Stimulated activated memory B cell treated with anti-CD40 and anti-IgM and Interleukin-4, amounts not matched to agents 10 μg/mL and 1 μg/mL and 100 μg/mL, for 72 hours (primary cell): ENCODE measurements at regions not wholly inside any gene's neighbourhood (a gene's known extent, or its start where the extent isn't known, plus 50 kb on each side); places are given as distances from the start of the nearest gene placed in this dataset.

Experiments
- ATAC-seq: fragments of 150-1000 bp; cut with Tn5 transposase; 2 replicates; pipeline ENCODE4 v1.10.0; 2021
- H3K27ac Mint-ChIP-seq: one replicate; pipeline ENCODE4 v1.8.0; 2022; ENCODE audit warnings: mild to moderate bottlenecking, mixed read lengths
- H3K27me3 Mint-ChIP-seq: one replicate; pipeline ENCODE4 v1.8.0; 2022; ENCODE audit warnings: mixed read lengths
- H3K36me3 Mint-ChIP-seq: one replicate; pipeline ENCODE4 v1.8.0; 2022; ENCODE audit warnings: mixed read lengths
- H3K4me1 Mint-ChIP-seq: one replicate; pipeline ENCODE4 v1.8.0; 2022; ENCODE audit warnings: mixed read lengths
- H3K4me3 Mint-ChIP-seq: one replicate; pipeline ENCODE4 v1.8.0; 2022; ENCODE audit warnings: mild to moderate bottlenecking, moderate library complexity, mixed read lengths
- H3K9me3 Mint-ChIP-seq: one replicate; pipeline ENCODE4 v1.8.0; 2022; ENCODE audit warnings: mixed read lengths

DNA sequence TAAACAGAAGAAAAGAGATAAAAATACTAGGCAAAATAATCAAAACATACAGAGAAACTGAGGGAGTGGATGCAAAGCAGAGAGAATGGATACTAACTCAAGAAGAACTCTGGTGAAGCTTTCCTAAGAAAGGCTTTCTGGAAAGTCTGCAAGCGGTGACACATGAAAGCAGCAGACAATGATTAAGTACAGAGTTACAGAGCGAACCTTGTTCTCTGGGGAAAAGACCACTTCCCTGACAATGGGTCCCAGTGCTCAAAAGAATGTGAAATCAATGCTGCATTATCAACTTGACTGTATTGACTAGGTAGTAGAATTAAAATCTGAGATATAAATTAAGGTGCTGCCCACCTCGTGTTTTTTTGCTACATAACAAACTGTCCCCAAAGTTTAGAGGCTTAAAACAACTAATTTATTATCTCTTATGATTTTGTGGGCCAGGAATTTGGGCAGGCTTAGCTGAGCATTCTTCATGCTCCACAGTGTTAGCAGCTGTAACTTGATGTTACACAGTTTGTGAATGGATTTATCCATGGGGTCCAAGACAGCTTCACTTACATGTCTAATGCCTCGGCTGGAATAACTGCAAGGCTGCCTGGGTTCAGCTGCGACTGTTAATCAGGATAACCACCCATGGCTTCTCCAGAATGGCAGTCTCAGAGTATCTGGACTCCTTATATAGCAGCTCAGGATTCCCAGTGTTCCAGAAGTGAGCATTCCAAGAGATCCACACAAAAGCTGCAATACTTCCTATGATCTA lies 106.9 kb upstream of the INPP4B start:
- H3K27ac Mint-ChIP-seq, result no peak overlapping the region
- H3K27me3 Mint-ChIP-seq, result no peaks in the 10 kb centered on the region
- no peaks in the 10 kb centered on the region for H3K36me3 Mint-ChIP-seq
- no peak overlapping the region for H3K4me3 Mint-ChIP-seq
- peaks cover 5% of the 10 kb centered on the region for H3K9me3 Mint-ChIP-seq
- H3K4me1 Mint-ChIP-seq, result no peaks in the 10 kb centered on the region
- ATAC-seq, result no peak

DNA sequence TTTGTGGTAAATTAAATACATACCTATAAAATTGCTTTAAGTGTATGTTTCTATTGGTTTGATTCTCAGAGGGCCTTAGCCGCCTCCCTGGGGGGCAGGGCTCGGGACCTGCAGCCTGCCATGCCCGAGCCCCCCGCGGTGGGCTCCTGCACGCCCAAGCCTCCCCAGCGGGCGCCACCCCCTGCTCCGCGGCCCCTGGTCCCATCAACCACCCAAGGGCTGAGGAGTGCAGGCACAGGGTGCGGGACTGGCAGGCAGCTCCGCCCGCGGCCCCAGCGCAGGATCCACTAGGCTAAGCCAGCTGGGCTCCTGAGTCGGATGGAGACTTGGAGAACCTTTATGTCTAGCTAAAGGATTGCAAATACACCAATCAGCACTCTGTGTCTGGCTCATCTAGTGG lies 108.3 kb upstream of the INPP4B start:
- no peaks in the 10 kb centered on the region for H3K36me3 Mint-ChIP-seq
- H3K4me3 Mint-ChIP-seq, result no peak overlapping the region
- H3K4me1 Mint-ChIP-seq, result no peaks in the 10 kb centered on the region
- no peak for ATAC-seq
- peaks cover 5% of the 10 kb centered on the region for H3K9me3 Mint-ChIP-seq
- H3K27me3 Mint-ChIP-seq, result no peaks in the 10 kb centered on the region
- H3K27ac Mint-ChIP-seq, result no peak overlapping the region

DNA sequence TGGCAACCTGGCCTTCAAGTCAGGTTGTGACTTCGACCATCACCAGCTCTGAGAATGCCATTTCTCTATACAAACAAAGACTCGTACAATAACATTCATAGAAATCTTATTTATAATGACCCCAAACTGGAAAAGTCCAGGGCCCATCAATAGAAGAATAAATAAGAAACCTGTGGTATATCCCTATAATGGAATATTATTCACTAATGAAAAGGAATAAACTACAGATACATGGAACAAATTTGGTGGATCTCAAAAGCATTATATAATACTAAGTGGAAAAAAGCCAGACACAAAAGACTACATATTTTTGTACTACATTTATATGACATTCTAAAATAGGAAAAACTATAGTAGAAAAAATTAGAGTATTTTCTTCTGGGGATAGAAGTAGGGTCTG lies 109.4 kb upstream of the INPP4B start:
- H3K4me1 Mint-ChIP-seq, result no peaks in the 10 kb centered on the region
- H3K4me3 Mint-ChIP-seq, result no peak overlapping the region
- no peaks in the 10 kb centered on the region for H3K36me3 Mint-ChIP-seq
- no peaks in the 10 kb centered on the region for H3K27me3 Mint-ChIP-seq
- H3K27ac Mint-ChIP-seq, result no peak overlapping the region
- ATAC-seq, result no peak
- peaks cover 5% of the 10 kb centered on the region for H3K9me3 Mint-ChIP-seq

DNA sequence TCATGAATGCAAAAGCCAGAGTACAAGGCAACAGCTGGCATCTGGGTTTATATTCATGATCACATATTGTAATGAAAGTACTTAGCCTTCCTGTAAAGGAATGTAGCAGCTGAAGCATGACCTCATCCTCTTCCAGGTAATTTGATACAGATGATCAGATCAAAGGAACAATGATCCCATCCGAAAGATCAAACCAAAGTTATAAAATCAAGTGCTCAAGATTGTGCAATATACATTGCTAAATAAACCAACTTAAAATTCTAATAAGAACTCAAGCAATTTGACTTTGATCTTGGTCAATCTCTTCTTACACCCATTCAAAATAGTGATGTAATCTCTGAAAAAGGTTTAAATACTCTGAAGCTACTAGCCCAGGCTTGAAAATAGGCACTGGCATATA lies 113.1 kb upstream of the INPP4B start:
- H3K27me3 Mint-ChIP-seq, result peaks cover 7% of the 10 kb centered on the region
- no peaks in the 10 kb centered on the region for H3K4me1 Mint-ChIP-seq
- no peaks in the 10 kb centered on the region for H3K36me3 Mint-ChIP-seq
- H3K4me3 Mint-ChIP-seq, result no peak overlapping the region
- peaks cover 5% of the 10 kb centered on the region for H3K9me3 Mint-ChIP-seq
- no peak for ATAC-seq
- no peak overlapping the region for H3K27ac Mint-ChIP-seq

DNA sequence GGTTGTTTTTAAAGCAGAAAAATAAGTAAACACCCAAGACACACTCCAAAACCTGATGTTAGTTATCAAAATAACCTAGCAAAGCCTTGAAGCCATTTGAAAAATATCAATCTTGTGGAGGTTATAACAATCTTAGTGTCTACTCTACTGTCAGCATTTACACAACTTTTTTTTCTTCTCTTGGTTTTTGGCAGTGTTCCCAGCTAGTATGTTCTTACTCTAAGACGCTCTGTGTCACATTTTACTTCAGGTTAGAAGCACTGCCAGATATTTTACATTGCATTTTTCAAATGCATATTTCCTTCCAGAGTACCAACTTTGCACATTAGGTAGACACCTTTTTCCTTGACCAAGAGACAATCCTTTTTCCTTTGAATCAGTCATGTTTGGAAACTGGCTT lies 114.0 kb upstream of the INPP4B start:
- H3K9me3 Mint-ChIP-seq, result peaks cover 3% of the 10 kb centered on the region
- no peaks in the 10 kb centered on the region for H3K4me1 Mint-ChIP-seq
- H3K36me3 Mint-ChIP-seq, result no peaks in the 10 kb centered on the region
- no peak for ATAC-seq
- H3K4me3 Mint-ChIP-seq, result no peak overlapping the region
- H3K27ac Mint-ChIP-seq, result no peak overlapping the region
- peaks cover 7% of the 10 kb centered on the region for H3K27me3 Mint-ChIP-seq

GRCh38 chr4:142960867-142961644 lies 115.0 kb upstream of the INPP4B start:
- ATAC-seq, result no peak
- H3K36me3 Mint-ChIP-seq, result no peaks in the 10 kb centered on the region
- no peaks in the 10 kb centered on the region for H3K9me3 Mint-ChIP-seq
- H3K4me1 Mint-ChIP-seq, result no peaks in the 10 kb centered on the region
- no peak overlapping the region for H3K27ac Mint-ChIP-seq
- H3K4me3 Mint-ChIP-seq, result no peak overlapping the region
- peaks cover 7% of the 10 kb centered on the region for H3K27me3 Mint-ChIP-seq

DNA sequence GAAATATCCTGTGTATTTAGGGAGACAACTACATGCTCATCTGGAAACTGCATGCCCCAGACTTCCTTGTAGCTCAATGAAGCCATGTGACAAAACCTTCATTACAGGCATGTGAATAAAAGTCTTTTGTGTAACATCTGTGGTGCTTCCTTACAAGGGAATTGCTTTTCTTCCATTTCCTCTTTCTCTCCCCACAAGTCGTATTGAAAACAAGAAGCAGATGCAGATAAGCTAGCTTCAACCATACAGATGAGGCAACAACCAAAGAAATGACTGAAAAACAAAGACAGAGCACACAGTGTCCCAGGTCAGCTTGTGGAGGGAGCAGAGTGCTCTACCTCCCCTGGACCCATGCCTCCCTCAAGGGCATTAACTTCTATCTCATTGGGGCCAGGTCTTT lies 115.8 kb upstream of the INPP4B start:
- no peak overlapping the region for H3K27ac Mint-ChIP-seq
- peaks cover 7% of the 10 kb centered on the region for H3K27me3 Mint-ChIP-seq
- H3K9me3 Mint-ChIP-seq, result peaks cover 2% of the 10 kb centered on the region
- no peak for ATAC-seq
- H3K4me1 Mint-ChIP-seq, result no peaks in the 10 kb centered on the region
- H3K4me3 Mint-ChIP-seq, result no peak overlapping the region
- no peaks in the 10 kb centered on the region for H3K36me3 Mint-ChIP-seq

GRCh38 chr4:142974328-142974727 lies 128.2 kb upstream of the INPP4B start:
- Mint-ChIP-seq H3K27ac (no peak overlapping the region), H3K36me3 (no peaks in the 10 kb centered on the region), H3K9me3 (peaks cover 2% of the 10 kb centered on the region), H3K27me3 (peaks cover 5% of the 10 kb centered on the region), H3K4me3 (no peak overlapping the region), H3K4me1 (no peaks in the 10 kb centered on the region)
- ATAC-seq, result no peak

GRCh38 chr4:142975618-142976017 lies 129.5 kb upstream of the INPP4B start:
- Mint-ChIP-seq H3K36me3 (no peaks in the 10 kb centered on the region), H3K27ac (no peak overlapping the region), H3K4me3 (no peak overlapping the region), H3K9me3 (peaks cover 2% of the 10 kb centered on the region), H3K4me1 (no peaks in the 10 kb centered on the region), H3K27me3 (peaks cover 5% of the 10 kb centered on the region)
- no peak for ATAC-seq

GRCh38 chr4:142976482-142976881 lies 130.4 kb upstream of the INPP4B start:
- H3K36me3 Mint-ChIP-seq, result no peaks in the 10 kb centered on the region
- peaks cover 5% of the 10 kb centered on the region for H3K27me3 Mint-ChIP-seq
- H3K4me1 Mint-ChIP-seq, result no peaks in the 10 kb centered on the region
- no peak for ATAC-seq
- H3K9me3 Mint-ChIP-seq, result no peaks in the 10 kb centered on the region
- H3K27ac Mint-ChIP-seq, result no peak overlapping the region
- no peak overlapping the region for H3K4me3 Mint-ChIP-seq

DNA sequence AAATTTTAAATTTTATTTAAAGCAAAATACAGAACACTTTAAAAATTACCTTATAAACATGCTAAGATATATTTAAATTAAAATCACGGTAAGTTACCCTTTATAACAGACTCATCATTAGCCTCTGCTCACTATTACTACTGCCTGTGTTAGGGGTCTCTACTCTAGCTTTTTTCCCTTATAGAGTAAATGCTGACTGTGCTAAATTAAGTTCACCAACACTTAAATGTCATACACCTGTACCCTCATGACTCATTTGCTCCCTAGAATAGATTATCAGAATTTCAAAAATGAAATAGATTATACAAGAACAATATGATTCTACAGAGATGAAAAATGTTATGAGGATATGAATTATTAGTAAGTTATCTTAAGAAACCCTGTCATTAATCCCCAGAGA lies 131.1 kb upstream of the INPP4B start:
- Mint-ChIP-seq H3K27ac (no peak overlapping the region), H3K4me1 (no peaks in the 10 kb centered on the region), H3K36me3 (no peaks in the 10 kb centered on the region), H3K4me3 (no peak overlapping the region), H3K27me3 (peaks cover 2% of the 10 kb centered on the region), H3K9me3 (no peaks in the 10 kb centered on the region)
- ATAC-seq, result no peak

- no peak for ATAC-seq
- no peaks in the 10 kb centered on the region for H3K36me3 Mint-ChIP-seq
- H3K27ac Mint-ChIP-seq, result no peak overlapping the region
- no peaks in the 10 kb centered on the region for H3K9me3 Mint-ChIP-seq
- H3K27me3 Mint-ChIP-seq, result no peaks in the 10 kb centered on the region
- H3K4me3 Mint-ChIP-seq, result no peak overlapping the region
- H3K4me1 Mint-ChIP-seq, result no peaks in the 10 kb centered on the region
These were observed 137.0 kb upstream of the INPP4B start for GRCh38 chr4:142983065-142983464.

DNA sequence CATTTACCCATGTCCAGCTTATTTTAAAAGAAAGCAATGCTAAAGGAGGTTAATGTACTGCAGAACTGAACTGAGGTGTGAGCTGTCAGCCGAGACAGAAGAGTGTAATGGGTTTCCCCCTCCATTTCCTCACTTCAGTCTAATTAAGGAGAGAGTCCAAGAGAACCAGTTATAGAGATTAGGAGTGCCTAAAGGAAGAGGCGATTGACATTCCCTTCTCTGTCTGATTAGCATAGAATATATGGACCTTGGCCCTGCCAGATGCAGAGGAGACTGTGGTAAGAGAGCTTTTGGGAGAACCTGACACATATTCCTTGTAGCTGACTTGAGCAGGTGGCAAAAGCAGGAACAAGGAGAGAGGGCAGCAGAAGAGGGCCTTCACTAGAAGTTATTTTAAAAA lies 137.5 kb upstream of the INPP4B start:
- Mint-ChIP-seq H3K4me3 (no peak overlapping the region), H3K9me3 (no peaks in the 10 kb centered on the region), H3K36me3 (no peaks in the 10 kb centered on the region), H3K4me1 (no peaks in the 10 kb centered on the region), H3K27me3 (no peaks in the 10 kb centered on the region), H3K27ac (no peak overlapping the region)
- ATAC-seq, result no peak

DNA sequence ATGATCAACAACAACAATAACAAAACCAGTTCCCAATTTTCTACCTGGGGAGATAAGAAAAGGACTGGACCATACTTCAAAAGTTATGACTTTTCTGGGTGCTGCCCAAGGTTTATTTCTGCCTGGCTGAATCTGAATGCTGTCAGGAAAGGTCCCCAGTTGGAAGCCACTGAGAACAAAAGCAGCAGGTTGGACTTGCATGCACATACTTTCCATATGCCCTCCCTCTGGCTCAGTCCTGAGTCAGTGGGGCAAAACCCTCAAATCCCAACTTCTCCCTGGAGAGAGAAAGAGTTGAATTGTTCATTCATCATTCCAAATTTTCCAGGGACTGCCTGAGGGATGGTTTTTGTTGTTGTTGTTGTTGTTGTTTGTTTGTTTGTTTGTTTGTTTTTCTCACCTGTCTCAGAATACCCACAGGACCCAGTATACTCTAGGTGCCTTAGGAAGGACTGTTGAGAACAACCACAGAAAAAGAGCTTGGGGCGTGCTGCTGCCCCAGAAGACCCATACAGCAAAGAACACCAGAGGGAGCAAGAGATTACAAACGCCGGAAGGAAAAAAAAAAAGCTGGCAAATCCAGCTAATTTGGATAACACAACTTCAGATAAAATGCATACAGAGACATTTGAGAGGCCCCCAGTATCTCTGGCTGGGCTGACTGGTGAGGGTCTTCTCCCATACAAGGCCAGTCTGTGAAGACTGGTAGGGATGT lies 138.9 kb upstream of the INPP4B start:
- H3K36me3 Mint-ChIP-seq, result no peaks in the 10 kb centered on the region
- H3K4me3 Mint-ChIP-seq, result no peak overlapping the region
- ATAC-seq, result no peak
- H3K27ac Mint-ChIP-seq, result no peak overlapping the region
- peaks cover 3% of the 10 kb centered on the region for H3K9me3 Mint-ChIP-seq
- H3K4me1 Mint-ChIP-seq, result no peaks in the 10 kb centered on the region
- H3K27me3 Mint-ChIP-seq, result peaks cover 11% of the 10 kb centered on the region

GRCh38 chr4:143016171-143016570 lies 168.5 kb upstream of the USP38 start:
- no peaks in the 10 kb centered on the region for H3K36me3 Mint-ChIP-seq
- no peak for ATAC-seq

More at GRCh38 chr4:143016171-143016570, 168.5 kb upstream of the USP38 start:
- H3K27me3 Mint-ChIP-seq, result no peaks in the 10 kb centered on the region
- no peak overlapping the region for H3K4me3 Mint-ChIP-seq
- H3K4me1 Mint-ChIP-seq, result no peaks in the 10 kb centered on the region
- peaks cover 6% of the 10 kb centered on the region for H3K9me3 Mint-ChIP-seq
- no peak overlapping the region for H3K27ac Mint-ChIP-seq
